T-cell (primary cell): ENCODE measurements at regions not wholly inside any gene's neighbourhood (a gene's known extent, or its start where the extent isn't known, plus 50 kb on each side); places are given as distances from the start of the nearest gene placed in this dataset.

Experiments used
- ATAC-seq, 4 experiments: fragments of 200-7000 bp in 3 of 4; fragments of 150-1000 bp in 1 of 4; cut with Tn5 transposase; replicated peaks in 1 of 4; 1 replicate in 3 of 4; 2 replicates in 1 of 4; pipeline ENCODE4 v1.10.0; 2021; ENCODE audit warnings: moderate library complexity in 3 of 4, mild to moderate bottlenecking in 2 of 4, moderate number of reproducible peaks in 1 of 4
- CTCF ChIA-PET, 2 donors: fragments of 300-600 bp; sonication (Branson Sonifier 250); formaldehyde crosslinking; loops; one replicate each; lab custom pipeline; 2022; ENCODE audit warnings: antibody characterized with exemption in 2 of 2; lab: Charles Lee
- POLR2A ChIA-PET, 2 donors: fragments of 300-600 bp; sonication (Branson Sonifier 250); formaldehyde crosslinking; loops; one replicate each; lab custom pipeline; 2022; ENCODE audit warnings: antibody characterized with exemption in 2 of 2; lab: Charles Lee
- DNase-seq, 35 experiments: peaks; one replicate each; pipeline versions ENCODE4 v3.0.0 to v3.0.0-alpha.2; 2013 to 2023
- H3K27ac ChIP-seq: one replicate; pipeline ENCODE4 v1.5.1; 2013; ENCODE audit warnings: low read length
- H3K27me3 ChIP-seq, 2 experiments: replicated peaks in 1 of 2; 1 replicate in 1 of 2; 2 replicates in 1 of 2; pipeline versions ENCODE4 v1.6.1 to v1.7.0; 2013; ENCODE audit warnings: low read length in 1 of 2, mixed read lengths in 1 of 2; ENCODE audit not compliant: control insufficient read depth in 2 of 2, insufficient read depth in 2 of 2; ENCODE audit errors: extremely low read depth in 1 of 2
- H3K36me3 ChIP-seq, 2 donors: 1 replicate in 1 of 2; 2 replicates in 1 of 2; pipeline versions ENCODE4 v1.6.1 to v1.7.0; 2013; ENCODE audit warnings: low read length in 1 of 2; ENCODE audit not compliant: control insufficient read depth in 2 of 2, insufficient read depth in 1 of 2; ENCODE audit errors: extremely low read depth in 1 of 2
- H3K4me1 ChIP-seq, 2 experiments: 1 replicate in 1 of 2; 2 replicates in 1 of 2; pipeline versions ENCODE4 v1.6.1 to v1.7.0; 2013; ENCODE audit warnings: low read length in 2 of 2, mixed read lengths in 1 of 2; ENCODE audit not compliant: insufficient read depth in 2 of 2, control insufficient read depth in 1 of 2; ENCODE audit errors: extremely low read depth in 1 of 2
- H3K4me3 ChIP-seq, 2 donors: 1 replicate in 1 of 2; 2 replicates in 1 of 2; pipeline versions ENCODE4 v1.5.1 to v1.7.0; 2013; ENCODE audit warnings: mild to moderate bottlenecking in 2 of 2, low read length in 1 of 2, moderate library complexity in 1 of 2; ENCODE audit not compliant: control insufficient read depth in 1 of 2; ENCODE audit errors: extremely low read depth in 1 of 2
- H3K9me3 ChIP-seq: 2 replicates; pipeline ENCODE4 v1.7.0; 2013
- H3K27ac Mint-ChIP-seq, 2 donors: one replicate each; pipeline ENCODE4 v1.8.0; 2020 to 2021; ENCODE audit warnings: mild to moderate bottlenecking in 2 of 2, mixed read lengths in 2 of 2
- H3K27me3 Mint-ChIP-seq, 2 donors: one replicate each; pipeline ENCODE4 v1.8.0; 2021 to 2022; ENCODE audit warnings: mixed read lengths in 2 of 2
- H3K36me3 Mint-ChIP-seq: one replicate; pipeline ENCODE4 v1.8.0; 2021; ENCODE audit warnings: mixed read lengths
- H3K4me1 Mint-ChIP-seq, 3 donors: one replicate each; pipeline ENCODE4 v1.8.0; 2020 to 2022; ENCODE audit warnings: mixed read lengths in 3 of 3, mild to moderate bottlenecking in 1 of 3
- H3K4me3 Mint-ChIP-seq, 3 donors: one replicate each; pipeline ENCODE4 v1.8.0; 2020 to 2022; ENCODE audit warnings: mild to moderate bottlenecking in 3 of 3, mixed read lengths in 3 of 3, moderate library complexity in 3 of 3
- H3K9me3 Mint-ChIP-seq, 3 donors: one replicate each; pipeline ENCODE4 v1.8.0; 2020 to 2022; ENCODE audit warnings: mixed read lengths in 3 of 3
- WGBS: methylation state at CpG from one replicate; pipeline ENCODE4 v1.1.5; 2013; ENCODE audit warnings: missing lambda C conversion rate; ENCODE audit not compliant: insufficient coverage; 5-methylcytosine and 5-hydroxymethylcytosine counted together

DNA sequence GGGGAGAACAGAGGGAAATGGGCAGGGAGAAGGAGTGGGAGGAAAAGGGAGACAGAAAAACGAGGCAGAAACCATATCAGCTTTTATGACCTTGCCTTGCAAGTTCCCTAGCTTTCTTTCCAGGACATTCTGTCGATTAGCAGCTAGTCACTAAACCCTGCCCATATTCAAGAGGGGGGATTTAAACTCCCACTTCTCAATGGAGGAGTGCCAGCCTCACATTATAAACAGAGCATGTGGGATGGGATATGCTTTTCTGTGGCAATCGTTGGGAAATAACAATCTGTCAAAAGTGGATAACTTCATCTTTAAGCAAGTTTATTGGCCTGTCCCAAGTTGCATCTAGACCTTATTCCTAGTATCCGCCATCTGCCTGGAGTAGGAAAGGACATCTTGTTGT, 57.0 kb upstream of the TMEM170B start:
- H3K27me3 Mint-ChIP-seq = peaks cover 4 to 5% of the 10 kb centered on the region in 2 donors
- H3K4me1 Mint-ChIP-seq = no peaks in the 10 kb centered on the region
- ATAC-seq = no peak
- no peaks in the 10 kb centered on the region for H3K9me3 Mint-ChIP-seq
- H3K36me3 Mint-ChIP-seq = no peaks in the 10 kb centered on the region
- no peak overlapping the region for H3K27ac ChIP-seq
- no peak for DNase-seq
- ChIA-PET CTCF (no interaction called here), POLR2A (no interaction called here)
- no peaks in the 10 kb centered on the region for H3K36me3 ChIP-seq
- H3K9me3 ChIP-seq = no peaks in the 10 kb centered on the region
- H3K27ac Mint-ChIP-seq = no peak overlapping the region
- no CpG with 5 or more reads among the region's 4 CpGs for WGBS
- H3K4me3 ChIP-seq = no peak overlapping the region
- no peaks in the 10 kb centered on the region for H3K27me3 ChIP-seq
- H3K4me3 Mint-ChIP-seq = no peak overlapping the region
- no peaks in the 10 kb centered on the region for H3K4me1 ChIP-seq

DNA sequence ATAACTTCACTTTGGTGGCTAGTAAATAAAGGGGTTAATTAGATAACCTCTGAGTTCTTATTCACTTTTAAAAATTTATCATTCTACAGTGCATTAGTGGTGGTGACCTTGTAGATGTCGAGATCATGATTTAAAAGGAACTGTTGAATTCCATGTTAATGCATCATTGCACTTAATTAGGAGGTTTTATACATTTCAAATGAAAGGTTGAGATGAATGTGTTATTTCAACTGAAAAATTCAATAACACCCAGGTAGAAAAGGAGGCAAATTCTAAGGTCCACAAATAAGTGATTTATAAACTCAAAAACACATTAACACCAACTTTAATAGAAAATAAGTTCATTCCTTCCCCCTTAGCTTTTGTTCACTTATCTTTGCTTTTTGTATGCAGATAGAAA, 58.3 kb upstream of the TMEM170B start:
- H3K4me3 ChIP-seq = no peak overlapping the region
- H3K4me1 ChIP-seq = no peaks in the 10 kb centered on the region
- no peaks in the 10 kb centered on the region for H3K36me3 Mint-ChIP-seq
- no peaks in the 10 kb centered on the region for H3K9me3 Mint-ChIP-seq
- H3K27ac Mint-ChIP-seq = no peak overlapping the region
- no peak overlapping the region for H3K4me3 Mint-ChIP-seq
- ChIA-PET CTCF (interaction anchor here in 1 of 2 donors (0.6 kb wide), 1 partner anchor 104 kb away, joined by 7 read pairs; no protein-coding TSS in a partner anchor), POLR2A (no interaction called here)
- H3K36me3 ChIP-seq = no peaks in the 10 kb centered on the region
- H3K27me3 ChIP-seq = no peaks in the 10 kb centered on the region
- no peaks in the 10 kb centered on the region for H3K9me3 ChIP-seq
- H3K4me1 Mint-ChIP-seq = no peaks in the 10 kb centered on the region
- WGBS = no CpG with 5 or more reads among the region's 1 CpG
- peaks cover 6 to 8% of the 10 kb centered on the region in 2 donors for H3K27me3 Mint-ChIP-seq
- no peak for ATAC-seq
- no peak for DNase-seq
- no peak overlapping the region for H3K27ac ChIP-seq

DNA sequence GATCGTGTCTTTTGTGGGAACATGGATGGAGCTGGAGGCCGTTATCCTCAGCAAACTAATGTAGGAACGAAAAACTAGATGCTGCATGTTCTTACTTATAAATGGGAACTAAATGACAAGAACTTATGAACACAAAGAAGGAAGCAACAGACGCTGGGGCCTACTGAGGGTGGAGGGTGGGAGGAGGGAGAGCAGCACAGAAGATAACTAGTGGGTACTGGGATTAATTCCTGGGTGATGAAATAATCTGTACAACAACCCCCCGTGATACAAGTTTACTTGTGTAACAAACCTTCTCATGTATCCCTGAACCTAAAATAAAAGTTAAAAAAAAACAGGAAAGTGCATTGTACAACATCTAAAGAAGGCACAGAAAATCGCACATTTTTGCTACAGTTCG, 59.0 kb upstream of the TMEM170B start:
- Mint-ChIP-seq H3K36me3 (no peaks in the 10 kb centered on the region), H3K4me1 (no peaks in the 10 kb centered on the region), H3K9me3 (no peaks in the 10 kb centered on the region), H3K27ac (no peak overlapping the region), H3K4me3 (no peak overlapping the region), H3K27me3 (peaks cover 10 to 11% of the 10 kb centered on the region in 2 donors)
- Histone ChIP-seq H3K27ac (no peak overlapping the region), H3K4me1 (no peaks in the 10 kb centered on the region), H3K4me3 (no peak overlapping the region), H3K36me3 (no peaks in the 10 kb centered on the region), H3K27me3 (no peaks in the 10 kb centered on the region), H3K9me3 (no peaks in the 10 kb centered on the region)
- CTCF ChIA-PET = no interaction called here
- ATAC-seq (no peak), DNase-seq (no peak)
- no CpG with 5 or more reads among the region's 7 CpGs for WGBS
- POLR2A ChIA-PET = no interaction called here

DNA sequence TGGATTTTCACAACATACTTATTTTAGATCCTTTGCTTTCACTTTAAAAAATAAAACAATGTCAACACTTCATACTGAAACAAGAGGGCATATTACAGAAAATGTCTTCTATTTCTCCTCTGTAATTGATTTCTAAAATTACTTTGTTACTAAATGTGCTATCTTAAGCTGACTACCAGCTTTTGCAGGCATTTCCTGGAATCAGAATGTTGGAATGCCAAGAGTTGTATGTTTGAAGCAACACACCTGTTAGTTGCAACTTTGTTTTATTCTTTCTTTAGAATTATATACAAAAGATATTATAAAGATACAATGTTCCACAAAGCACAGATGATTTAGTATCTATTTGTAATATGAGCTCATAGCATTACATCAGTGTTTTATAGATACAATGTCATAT, 62.5 kb upstream of the TMEM170B start:
- Histone ChIP-seq H3K27ac (no peak overlapping the region), H3K36me3 (no peaks in the 10 kb centered on the region), H3K4me3 (no peak overlapping the region), H3K27me3 (peaks cover 0 to 2% of the 10 kb centered on the region in 2 experiments), H3K4me1 (no peaks in the 10 kb centered on the region), H3K9me3 (no peaks in the 10 kb centered on the region)
- ChIA-PET CTCF (interaction anchor here in 1 of 2 donors (1.2 kb wide), 1 partner anchor 21 kb away, joined by 3 read pairs; no protein-coding TSS in a partner anchor), POLR2A (no interaction called here)
- H3K36me3 Mint-ChIP-seq = no peaks in the 10 kb centered on the region
- ATAC-seq = no peak
- H3K9me3 Mint-ChIP-seq = no peaks in the 10 kb centered on the region
- no peaks in the 10 kb centered on the region for H3K4me1 Mint-ChIP-seq
- no peak for DNase-seq
- no peak overlapping the region for H3K4me3 Mint-ChIP-seq
- peaks cover 10 to 11% of the 10 kb centered on the region in 2 donors for H3K27me3 Mint-ChIP-seq
- H3K27ac Mint-ChIP-seq = no peak overlapping the region

DNA sequence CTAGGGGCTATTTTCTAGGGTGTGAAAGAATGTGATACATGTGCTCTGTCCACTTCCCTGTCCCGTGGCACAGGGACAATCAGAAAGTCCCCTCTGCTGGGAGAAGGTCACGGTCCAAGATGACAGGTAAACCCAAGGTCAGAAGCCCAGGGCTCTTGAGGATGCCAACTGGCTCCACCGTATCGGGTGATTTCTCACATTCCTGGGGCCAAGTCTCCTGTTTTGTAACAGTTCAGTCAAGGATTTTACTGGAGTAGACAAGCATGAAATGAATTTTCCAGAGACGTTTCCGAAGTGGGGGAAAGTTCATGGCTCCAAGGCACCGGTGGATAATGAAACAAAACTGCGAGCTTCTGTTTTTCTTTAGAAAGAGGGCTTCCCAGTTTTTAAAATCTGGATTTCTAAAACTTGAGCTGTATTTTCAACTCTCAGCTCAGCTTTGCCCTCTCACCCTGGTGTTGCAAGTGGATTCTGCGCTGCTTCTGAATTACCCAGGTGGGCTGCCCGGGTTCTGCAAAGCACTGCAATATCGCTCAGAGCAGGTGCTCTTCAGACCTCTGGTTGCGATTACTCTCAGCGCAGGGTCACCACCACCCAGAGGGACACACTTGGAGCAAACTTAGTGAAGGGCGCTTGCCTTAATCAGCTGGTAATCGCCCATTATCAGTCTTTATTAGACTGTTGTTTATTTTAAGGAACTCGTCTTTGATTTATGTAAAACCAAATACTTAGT, 64.4 kb upstream of the TMEM170B start:
- Mint-ChIP-seq H3K36me3 (no peaks in the 10 kb centered on the region), H3K9me3 (no peaks in the 10 kb centered on the region), H3K4me3 (no peak overlapping the region), H3K27ac (no peak overlapping the region), H3K27me3 (peaks cover 10 to 11% of the 10 kb centered on the region in 2 donors), H3K4me1 (no peaks in the 10 kb centered on the region)
- no peak for DNase-seq
- peaks cover 0 to 2% of the 10 kb centered on the region in 2 experiments for H3K27me3 ChIP-seq
- WGBS = 85% methylated on average over 9 of the region's 16 CpGs
- no peaks in the 10 kb centered on the region for H3K36me3 ChIP-seq
- H3K27ac ChIP-seq = no peak overlapping the region
- ATAC-seq = no peak
- no peaks in the 10 kb centered on the region for H3K9me3 ChIP-seq
- no peak overlapping the region for H3K4me3 ChIP-seq
- ChIA-PET CTCF (no interaction called here), POLR2A (interaction anchor here in 1 of 2 donors (0.7 kb wide), 1 partner anchor 11 kb away, joined by 3 read pairs; no protein-coding TSS in a partner anchor)
- H3K4me1 ChIP-seq = no peaks in the 10 kb centered on the region

DNA sequence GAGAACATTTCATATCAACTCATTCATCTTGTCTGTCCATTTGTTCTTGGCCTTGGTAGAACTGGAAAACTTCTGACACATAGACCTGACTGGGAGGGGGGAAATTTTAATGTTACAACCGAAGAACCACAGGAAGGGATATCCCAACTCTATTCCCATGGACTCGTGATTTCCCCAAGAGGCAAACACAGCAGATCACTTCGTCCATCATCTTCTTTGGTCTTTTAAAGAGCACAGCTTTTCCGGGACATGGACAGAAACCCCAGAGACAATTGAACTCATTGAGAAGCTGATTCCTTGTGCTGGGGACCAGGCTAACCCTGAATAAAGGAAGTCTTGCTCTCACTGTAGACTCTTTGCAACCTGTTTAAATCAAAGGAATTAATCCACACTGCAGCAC, 66.3 kb upstream of the TMEM170B start:
- no CpG with 5 or more reads among the region's 4 CpGs for WGBS
- CTCF ChIA-PET = no interaction called here
- no peak for DNase-seq
- H3K4me1 ChIP-seq = no peaks in the 10 kb centered on the region
- H3K4me1 Mint-ChIP-seq = no peaks in the 10 kb centered on the region
- H3K4me3 ChIP-seq = no peak overlapping the region
- no peak overlapping the region for H3K27ac Mint-ChIP-seq
- no peaks in the 10 kb centered on the region for H3K9me3 Mint-ChIP-seq
- H3K4me3 Mint-ChIP-seq = no peak overlapping the region
- no peaks in the 10 kb centered on the region for H3K36me3 ChIP-seq
- POLR2A ChIA-PET = no interaction called here
- ATAC-seq = no peak
- no peaks in the 10 kb centered on the region for H3K36me3 Mint-ChIP-seq
- no peak overlapping the region for H3K27ac ChIP-seq
- peaks cover 0 to 2% of the 10 kb centered on the region in 2 experiments for H3K27me3 ChIP-seq
- peaks cover 7 to 11% of the 10 kb centered on the region in 2 donors for H3K27me3 Mint-ChIP-seq
- no peaks in the 10 kb centered on the region for H3K9me3 ChIP-seq
